ENCODE measurements at regions not wholly inside any gene's neighbourhood (a gene's known extent, or its start where the extent isn't known, plus 50 kb on each side); places are given as distances from the start of the nearest gene placed in this dataset.

- H3K27me3 ChIP-seq (ENCODE audit: control insufficient read depth, insufficient read depth, low read length), result no peaks in the 10 kb centered on the region
- FAIRE-seq (no peak), DNase-seq (no peak)
- no peak overlapping the region for H3K27ac ChIP-seq (ENCODE audit: low read depth in 2 of 2, low read length in 2 of 2)
- no peak overlapping the region for H3K4me3 ChIP-seq (ENCODE audit: low read length in 3 of 3)
- TF ChIP-seq CTCF (IDR thresholded peaks at IDR 0.05; ENCODE audit: borderline replicate concordance, extremely low read depth, insufficient read depth), result no peak
- no peaks in the 10 kb centered on the region for H3K4me1 ChIP-seq (ENCODE audit: control insufficient read depth in 2 of 3, insufficient read depth in 2 of 3, low read depth in 1 of 3, low read length in 3 of 3)
- no peak overlapping the region for H3K9ac ChIP-seq (ENCODE audit: low read length in 3 of 3)
- H3K9me3 ChIP-seq (ENCODE audit: control insufficient read depth in 2 of 3, insufficient read depth in 1 of 3, low read length in 3 of 3), result no peaks in the 10 kb centered on the region
- intact Hi-C loops (cut with DNase I), result no loop called here
- H3K36me3 ChIP-seq (ENCODE audit: control insufficient read depth in 2 of 3, insufficient read depth in 3 of 3, low read length in 3 of 3), result no peaks in the 10 kb centered on the region
Measured at GRCh38 chr1:60861961-60862567, 220.3 kb upstream of the NFIA start.

GRCh38 chr1:60859111-60859510, 223.2 kb upstream of the NFIA start:
- H3K27ac ChIP-seq (ENCODE audit: low read depth in 2 of 2, low read length in 2 of 2), result no peak overlapping the region
- H3K4me3 ChIP-seq (ENCODE audit: low read length in 3 of 3), result no peak overlapping the region
- no peak for FAIRE-seq
- no peaks in the 10 kb centered on the region for H3K4me1 ChIP-seq (ENCODE audit: control insufficient read depth in 2 of 3, insufficient read depth in 2 of 3, low read depth in 1 of 3, low read length in 3 of 3)
- DNase-seq, result no peak
- no peaks in the 10 kb centered on the region for H3K27me3 ChIP-seq (ENCODE audit: control insufficient read depth, insufficient read depth, low read length)
- no peak for TF ChIP-seq CTCF (IDR thresholded peaks at IDR 0.05; ENCODE audit: borderline replicate concordance, extremely low read depth, insufficient read depth)
- no peaks in the 10 kb centered on the region for H3K36me3 ChIP-seq (ENCODE audit: control insufficient read depth in 2 of 3, insufficient read depth in 3 of 3, low read length in 3 of 3)
- H3K9me3 ChIP-seq (ENCODE audit: control insufficient read depth in 2 of 3, insufficient read depth in 1 of 3, low read length in 3 of 3), result no peaks in the 10 kb centered on the region
- intact Hi-C loops (cut with DNase I), result no loop called here
- H3K9ac ChIP-seq (ENCODE audit: low read length in 3 of 3), result no peak overlapping the region

GRCh38 chr1:60857851-60858250, 224.5 kb upstream of the NFIA start:
- Histone ChIP-seq H3K4me3 (ENCODE audit: low read length in 3 of 3) (no peak overlapping the region), H3K36me3 (ENCODE audit: control insufficient read depth in 2 of 3, insufficient read depth in 3 of 3, low read length in 3 of 3) (no peaks in the 10 kb centered on the region), H3K9me3 (ENCODE audit: control insufficient read depth in 2 of 3, insufficient read depth in 1 of 3, low read length in 3 of 3) (no peaks in the 10 kb centered on the region), H3K9ac (ENCODE audit: low read length in 3 of 3) (no peak overlapping the region), H3K27ac (ENCODE audit: low read depth in 2 of 2, low read length in 2 of 2) (no peak overlapping the region), H3K27me3 (ENCODE audit: control insufficient read depth, insufficient read depth, low read length) (no peaks in the 10 kb centered on the region), H3K4me1 (ENCODE audit: control insufficient read depth in 2 of 3, insufficient read depth in 2 of 3, low read depth in 1 of 3, low read length in 3 of 3) (no peaks in the 10 kb centered on the region)
- TF ChIP-seq CTCF (IDR thresholded peaks at IDR 0.05; ENCODE audit: borderline replicate concordance, extremely low read depth, insufficient read depth), result no peak
- intact Hi-C loops (cut with DNase I), result no loop called here
- no peak for DNase-seq
- no peak for FAIRE-seq

- intact Hi-C loops (cut with DNase I), result no loop called here
- no peak overlapping the region for H3K27ac ChIP-seq (ENCODE audit: low read depth in 2 of 2, low read length in 2 of 2)
- H3K4me3 ChIP-seq (ENCODE audit: low read length in 3 of 3), result no peak overlapping the region
- H3K9ac ChIP-seq (ENCODE audit: low read length in 3 of 3), result no peak overlapping the region
- no peaks in the 10 kb centered on the region for H3K9me3 ChIP-seq (ENCODE audit: control insufficient read depth in 2 of 3, insufficient read depth in 1 of 3, low read length in 3 of 3)
- H3K36me3 ChIP-seq (ENCODE audit: control insufficient read depth in 2 of 3, insufficient read depth in 3 of 3, low read length in 3 of 3), result no peaks in the 10 kb centered on the region
- no peak for DNase-seq
- H3K27me3 ChIP-seq (ENCODE audit: control insufficient read depth, insufficient read depth, low read length), result no peaks in the 10 kb centered on the region
- no peak for FAIRE-seq
- no peaks in the 10 kb centered on the region for H3K4me1 ChIP-seq (ENCODE audit: control insufficient read depth in 2 of 3, insufficient read depth in 2 of 3, low read depth in 1 of 3, low read length in 3 of 3)
- TF ChIP-seq CTCF (IDR thresholded peaks at IDR 0.05; ENCODE audit: borderline replicate concordance, extremely low read depth, insufficient read depth), result no peak
Measured at GRCh38 chr1:60850084-60850483, 232.3 kb upstream of the NFIA start.
